RWPE2 (cell line): ENCODE measurements at regions not wholly inside any gene's neighbourhood (a gene's known extent, or its start where the extent isn't known, plus 50 kb on each side); places are given as distances from the start of the nearest gene placed in this dataset.

Source experiments
- ATAC-seq: fragments of 200-7000 bp; cut with Tn5 transposase; 3 replicates; pipeline ENCODE4 v1.9.1; 2021; ENCODE audit warnings: low read depth
- DNase-seq: peaks from one replicate; pipeline ENCODE4 v3.0.0-alpha.2; 2020; ENCODE audit warnings: low spot score
- H3K27ac ChIP-seq: fragments of 450-650 bp; 2 replicates; pipeline ENCODE4 v1.5.1; 2017; ENCODE audit warnings: mild to moderate bottlenecking; ENCODE audit not compliant: poor library complexity, severe bottlenecking
- H3K27me3 ChIP-seq: fragments of 250-450 bp; sonication (Bioruptor Pico); 2 replicates; pipeline ENCODE4 v1.5.1; 2021; ENCODE audit warnings: mild to moderate bottlenecking, moderate library complexity; ENCODE audit not compliant: insufficient read depth, poor library complexity, severe bottlenecking
- H3K36me3 ChIP-seq: fragments of 250-450 bp; sonication (Bioruptor Pico); 2 replicates; pipeline ENCODE4 v1.5.1; 2020; ENCODE audit warnings: low read depth, mild to moderate bottlenecking, moderate library complexity
- H3K4me1 ChIP-seq: fragments of 250-450 bp; sonication (Bioruptor Pico); 2 replicates; pipeline ENCODE4 v1.5.1; 2021; ENCODE audit warnings: mild to moderate bottlenecking, moderate library complexity; ENCODE audit not compliant: insufficient read depth, poor library complexity, severe bottlenecking
- H3K4me3 ChIP-seq: fragments of 250-450 bp; sonication (Bioruptor Pico); 2 replicates; pipeline ENCODE4 v1.5.1; 2021; ENCODE audit warnings: mild to moderate bottlenecking, moderate library complexity; ENCODE audit not compliant: severe bottlenecking
- H3K9me3 ChIP-seq: fragments of 250-450 bp; sonication (Bioruptor Pico); 2 replicates; pipeline ENCODE4 v1.5.1; 2021; ENCODE audit warnings: mild to moderate bottlenecking, moderate library complexity; ENCODE audit not compliant: severe bottlenecking
- TF ChIP-seq, protein P1 (sequence below): fragments of 450-650 bp; IDR thresholded peaks from one replicate; pipeline ENCODE4 v1.5.1; 2017; ENCODE audit warnings: mild to moderate bottlenecking, moderate library complexity; ENCODE audit not compliant: poor library complexity, severe bottlenecking

DNA sequence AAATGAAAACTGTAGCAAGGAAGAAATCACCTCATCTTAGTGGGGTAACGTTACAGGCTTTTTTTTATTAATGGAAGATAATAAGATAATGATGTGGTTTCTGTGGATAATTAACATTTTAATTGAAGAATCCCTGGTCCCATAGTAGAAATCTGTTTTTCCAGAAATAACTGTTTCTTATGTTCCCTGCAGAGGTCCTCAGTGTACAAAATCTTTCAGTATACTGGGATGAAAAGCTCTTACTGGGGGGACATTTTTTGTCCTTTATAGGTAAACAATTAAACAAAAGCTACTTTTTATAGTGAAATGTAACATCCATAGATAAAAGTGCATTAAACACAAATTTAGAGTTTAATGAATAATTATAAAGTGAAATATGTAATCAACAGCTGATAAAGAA lies 312.2 kb downstream of the ATXN7L3B start:
- Histone ChIP-seq H3K9me3 (no peaks in the 10 kb centered on the region), H3K36me3 (no peaks in the 10 kb centered on the region), H3K27me3 (no peaks in the 10 kb centered on the region), H3K27ac (no peak overlapping the region), H3K4me1 (no peaks in the 10 kb centered on the region), H3K4me3 (no peak overlapping the region)
- no peak for DNase-seq
- ATAC-seq, result no peak
- TF ChIP-seq, protein P1, sequence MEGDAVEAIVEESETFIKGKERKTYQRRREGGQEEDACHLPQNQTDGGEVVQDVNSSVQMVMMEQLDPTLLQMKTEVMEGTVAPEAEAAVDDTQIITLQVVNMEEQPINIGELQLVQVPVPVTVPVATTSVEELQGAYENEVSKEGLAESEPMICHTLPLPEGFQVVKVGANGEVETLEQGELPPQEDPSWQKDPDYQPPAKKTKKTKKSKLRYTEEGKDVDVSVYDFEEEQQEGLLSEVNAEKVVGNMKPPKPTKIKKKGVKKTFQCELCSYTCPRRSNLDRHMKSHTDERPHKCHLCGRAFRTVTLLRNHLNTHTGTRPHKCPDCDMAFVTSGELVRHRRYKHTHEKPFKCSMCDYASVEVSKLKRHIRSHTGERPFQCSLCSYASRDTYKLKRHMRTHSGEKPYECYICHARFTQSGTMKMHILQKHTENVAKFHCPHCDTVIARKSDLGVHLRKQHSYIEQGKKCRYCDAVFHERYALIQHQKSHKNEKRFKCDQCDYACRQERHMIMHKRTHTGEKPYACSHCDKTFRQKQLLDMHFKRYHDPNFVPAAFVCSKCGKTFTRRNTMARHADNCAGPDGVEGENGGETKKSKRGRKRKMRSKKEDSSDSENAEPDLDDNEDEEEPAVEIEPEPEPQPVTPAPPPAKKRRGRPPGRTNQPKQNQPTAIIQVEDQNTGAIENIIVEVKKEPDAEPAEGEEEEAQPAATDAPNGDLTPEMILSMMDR, result peak; percentile 32

GRCh38 chr12:74871817-74872216 lies 334.2 kb downstream of the ATXN7L3B start:
- Histone ChIP-seq H3K4me3 (no peak overlapping the region), H3K27ac (no peak overlapping the region), H3K36me3 (no peaks in the 10 kb centered on the region), H3K9me3 (no peaks in the 10 kb centered on the region), H3K27me3 (no peaks in the 10 kb centered on the region), H3K4me1 (no peaks in the 10 kb centered on the region)
- TF ChIP-seq, protein P1, result no peak
- ATAC-seq, result no peak
- DNase-seq, result no peak

GRCh38 chr12:74885775-74886174 lies 323.9 kb downstream of the KCNC2 start:
- Histone ChIP-seq H3K9me3 (no peaks in the 10 kb centered on the region), H3K27ac (no peak overlapping the region), H3K4me1 (peaks cover 17% of the 10 kb centered on the region), H3K36me3 (no peaks in the 10 kb centered on the region), H3K27me3 (no peaks in the 10 kb centered on the region), H3K4me3 (no peak overlapping the region)
- no peak for DNase-seq
- no peak for ATAC-seq
- TF ChIP-seq, protein P1, result no peak

DNA sequence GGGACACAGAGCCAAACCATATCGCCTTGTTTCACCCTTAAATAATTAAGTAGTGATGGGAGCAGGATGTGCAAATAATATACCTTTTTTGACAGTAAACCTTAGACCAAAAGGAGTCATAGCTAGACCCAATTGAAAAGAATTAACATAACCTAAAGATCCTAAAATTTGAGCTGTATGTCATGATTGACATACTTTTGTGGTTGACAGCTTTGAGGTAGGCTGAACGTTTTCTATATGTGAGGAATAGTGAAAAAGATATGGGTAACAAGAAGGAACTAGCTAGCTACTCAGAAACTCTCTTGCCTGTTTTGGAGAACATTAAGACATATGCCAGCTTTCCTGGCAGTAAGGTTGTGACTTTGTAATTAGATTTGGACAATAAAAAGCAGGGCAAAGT lies 320.6 kb downstream of the KCNC2 start:
- Histone ChIP-seq H3K27ac (peak overlapping the region; percentile 80), H3K27me3 (no peaks in the 10 kb centered on the region), H3K36me3 (no peaks in the 10 kb centered on the region), H3K4me1 (peaks cover 19% of the 10 kb centered on the region), H3K4me3 (no peak overlapping the region), H3K9me3 (no peaks in the 10 kb centered on the region)
- ATAC-seq (no peak), DNase-seq (no peak)
- TF ChIP-seq, protein P1, result no peak

DNA sequence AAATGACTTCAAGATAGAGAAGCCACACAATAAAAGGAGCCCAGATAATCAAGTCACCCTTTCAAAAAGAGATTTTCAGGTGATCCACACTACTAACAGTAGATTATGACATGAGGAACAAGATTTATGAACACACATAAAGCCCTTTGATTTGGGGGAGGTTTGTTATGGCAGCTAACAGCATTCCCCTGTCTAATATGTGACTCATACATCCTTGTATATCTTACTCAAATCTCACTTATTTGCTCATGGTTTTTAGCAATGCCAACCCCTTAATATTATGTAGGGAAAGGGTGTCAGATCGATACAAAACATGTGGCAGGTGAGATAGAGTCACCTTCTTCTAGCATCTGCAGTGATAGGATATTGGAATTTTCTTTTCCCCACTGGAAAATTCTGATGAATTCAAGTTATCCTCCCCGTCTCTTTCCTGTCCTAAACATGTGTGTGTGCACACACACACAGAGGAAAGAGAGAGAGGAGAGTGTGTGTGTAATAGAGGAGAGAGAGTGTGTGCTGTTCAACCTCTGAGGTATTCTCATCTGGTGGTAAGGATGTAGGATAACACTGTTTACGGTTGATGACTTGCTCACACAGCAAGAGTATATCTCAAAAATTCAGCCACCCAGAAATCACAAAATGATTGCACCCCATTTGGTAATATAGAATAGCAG lies 319.9 kb downstream of the KCNC2 start:
- no peak overlapping the region for H3K4me3 ChIP-seq
- H3K27ac ChIP-seq, result peak overlapping the region; percentile 80

More for the DNA sequence above, 319.9 kb downstream of the KCNC2 start:
- no peaks in the 10 kb centered on the region for H3K9me3 ChIP-seq
- H3K27me3 ChIP-seq, result no peaks in the 10 kb centered on the region
- no peaks in the 10 kb centered on the region for H3K36me3 ChIP-seq
- TF ChIP-seq, protein P1, result no peak
- DNase-seq (no peak), ATAC-seq (peak; percentile 62)
- H3K4me1 ChIP-seq, result peaks cover 19% of the 10 kb centered on the region
